Vagina (tissue), 2 donors: ENCODE measurements at regions not wholly inside any gene's neighbourhood (a gene's known extent, or its start where the extent isn't known, plus 50 kb on each side); places are given as distances from the start of the nearest gene placed in this dataset.

Experiments
- CTCF ChIP-seq, 3 experiments: fragments of 450-650 bp in 2 of 3; fragments of 200-600 bp in 1 of 3; sonication (generic) in 1 of 3; IDR thresholded peaks; one replicate each; pipeline ENCODE4 v1.5.1; 2017 to 2019; ENCODE audit warnings: antibody characterized with exemption in 3 of 3, mild to moderate bottlenecking in 2 of 3, moderate library complexity in 2 of 3
- POLR2AphosphoS5 ChIP-seq, 2 donors: sonication (generic); formaldehyde crosslinking; IDR thresholded peaks; one replicate each; pipeline ENCODE4 v1.9.0; 2017; ENCODE audit warnings: antibody characterized with exemption in 2 of 2, mild to moderate bottlenecking in 2 of 2, low read depth in 1 of 2; ENCODE audit not compliant: insufficient read depth in 1 of 2

- TF ChIP-seq CTCF (IDR thresholded peaks at IDR 0.05), result no peak
- TF ChIP-seq POLR2AphosphoS5 (IDR thresholded peaks at IDR 0.05; ENCODE audit: insufficient read depth in 1 of 2, low read depth in 1 of 2), result no peak
Observed at GRCh38 chr12:118813778-118814357, 167.5 kb upstream of the SRRM4 start.
